ENCODE measurements at regions not wholly inside any gene's neighbourhood (a gene's known extent, or its start where the extent isn't known, plus 50 kb on each side); places are given as distances from the start of the nearest gene placed in this dataset.

GRCh38 chr1:227397354-227397978, 79.2 kb upstream of the CDC42BPA start:
- TF ChIP-seq CTCF (conservative IDR thresholded peaks at IDR 0.05): no peak
- H3K9me3 Mint-ChIP-seq: no peaks in the 10 kb centered on the region
- H3K4me3 Mint-ChIP-seq: no peak overlapping the region
- DNase-seq (ENCODE audit: extremely low spot score, unreplicated experiment): no peak
- no peaks in the 10 kb centered on the region for H3K27me3 Mint-ChIP-seq
- no peaks in the 10 kb centered on the region for H3K36me3 Mint-ChIP-seq
- no peaks in the 10 kb centered on the region for H3K4me1 Mint-ChIP-seq (ENCODE audit: unreplicated experiment)
- no peak overlapping the region for H3K27ac Mint-ChIP-seq

- no peaks in the 10 kb centered on the region for H3K4me1 Mint-ChIP-seq (ENCODE audit: unreplicated experiment)
- no peak for TF ChIP-seq CTCF (conservative IDR thresholded peaks at IDR 0.05)
- H3K27ac Mint-ChIP-seq: no peak overlapping the region
- no peak overlapping the region for H3K4me3 Mint-ChIP-seq
- DNase-seq (ENCODE audit: extremely low spot score, unreplicated experiment): no peak
- H3K36me3 Mint-ChIP-seq: no peaks in the 10 kb centered on the region
- no peaks in the 10 kb centered on the region for H3K27me3 Mint-ChIP-seq
- no peaks in the 10 kb centered on the region for H3K9me3 Mint-ChIP-seq
Observed at GRCh38 chr1:227396539-227397353, 78.5 kb upstream of the CDC42BPA start.

- no peak overlapping the region for H3K27ac Mint-ChIP-seq
- H3K4me3 Mint-ChIP-seq: no peak overlapping the region
- H3K4me1 Mint-ChIP-seq (ENCODE audit: unreplicated experiment): no peaks in the 10 kb centered on the region
- H3K36me3 Mint-ChIP-seq: no peaks in the 10 kb centered on the region
- no peaks in the 10 kb centered on the region for H3K9me3 Mint-ChIP-seq
- TF ChIP-seq CTCF (conservative IDR thresholded peaks at IDR 0.05): no peak
- no peak for DNase-seq (ENCODE audit: extremely low spot score, unreplicated experiment)
- no peaks in the 10 kb centered on the region for H3K27me3 Mint-ChIP-seq
Observed at GRCh38 chr1:227395426-227396028, 77.2 kb upstream of the CDC42BPA start.

GRCh38 chr1:227392984-227393764, 74.9 kb upstream of the CDC42BPA start:
- no peaks in the 10 kb centered on the region for H3K9me3 Mint-ChIP-seq
- no peaks in the 10 kb centered on the region for H3K4me1 Mint-ChIP-seq (ENCODE audit: unreplicated experiment)
- H3K27ac Mint-ChIP-seq: no peak overlapping the region
- DNase-seq (ENCODE audit: extremely low spot score, unreplicated experiment): no peak
- no peak for TF ChIP-seq CTCF (conservative IDR thresholded peaks at IDR 0.05)
- no peaks in the 10 kb centered on the region for H3K36me3 Mint-ChIP-seq
- H3K4me3 Mint-ChIP-seq: no peak overlapping the region
- no peaks in the 10 kb centered on the region for H3K27me3 Mint-ChIP-seq

GRCh38 chr1:227391879-227392278, 73.6 kb upstream of the CDC42BPA start:
- Mint-ChIP-seq H3K27ac (no peak overlapping the region), H3K27me3 (no peaks in the 10 kb centered on the region), H3K4me1 (ENCODE audit: unreplicated experiment) (no peaks in the 10 kb centered on the region), H3K4me3 (no peak overlapping the region), H3K9me3 (no peaks in the 10 kb centered on the region), H3K36me3 (no peaks in the 10 kb centered on the region)
- DNase-seq (ENCODE audit: extremely low spot score, unreplicated experiment): no peak
- no peak for TF ChIP-seq CTCF (conservative IDR thresholded peaks at IDR 0.05)

All from type B pancreatic cell (in vitro differentiated cells).